AG04450 (cell line): ENCODE measurements at regions not wholly inside any gene's neighbourhood (a gene's known extent, or its start where the extent isn't known, plus 50 kb on each side); places are given as distances from the start of the nearest gene placed in this dataset.
A peak's percentile ranks its signal among the peaks of the same experiment; 100 is the strongest.

Source experiments
- CTCF ChIA-PET: fragments of 300-600, 350-600 bp; formaldehyde crosslinking; extraction: SDS; loops from one replicate; lab custom pipeline; 2022; ENCODE audit warnings: antibody characterized with exemption, inconsistent platforms; lab: Charles Lee
- POLR2A ChIA-PET: fragments of 350-600 bp; formaldehyde crosslinking; extraction: SDS; loops from one replicate; lab custom pipeline; 2021; ENCODE audit warnings: antibody characterized with exemption, inconsistent platforms; lab: Yijun Ruan, JAX
- DNase-seq: peaks from one replicate; pipeline ENCODE4 v3.0.0-alpha.2; 2011; ENCODE audit warnings: low read depth, low spot score
- H3K27ac ChIP-seq: one replicate; pipeline ENCODE4 v1.5.1; 2012; ENCODE audit warnings: low read depth, low read length, control low read depth
- H3K27me3 ChIP-seq: one replicate; pipeline ENCODE4 v1.6.0; 2012; ENCODE audit warnings: low read length; ENCODE audit not compliant: control insufficient read depth, insufficient read depth
- H3K4me3 ChIP-seq: 2 replicates; pipeline ENCODE4 v1.5.1; 2011; ENCODE audit warnings: mild to moderate bottlenecking, low read depth, low read length, control low read depth
- H3K9me3 ChIP-seq: 2 replicates; pipeline ENCODE4 v1.5.1; 2012; ENCODE audit warnings: low read length; ENCODE audit not compliant: control insufficient read depth, insufficient read depth
- TF ChIP-seq, protein P1 (sequence below): IDR thresholded peaks from 2 replicates; pipeline ENCODE4 v1.5.1; 2011; ENCODE audit warnings: low read depth, low read length, control low read depth, inconsistent platforms

DNA sequence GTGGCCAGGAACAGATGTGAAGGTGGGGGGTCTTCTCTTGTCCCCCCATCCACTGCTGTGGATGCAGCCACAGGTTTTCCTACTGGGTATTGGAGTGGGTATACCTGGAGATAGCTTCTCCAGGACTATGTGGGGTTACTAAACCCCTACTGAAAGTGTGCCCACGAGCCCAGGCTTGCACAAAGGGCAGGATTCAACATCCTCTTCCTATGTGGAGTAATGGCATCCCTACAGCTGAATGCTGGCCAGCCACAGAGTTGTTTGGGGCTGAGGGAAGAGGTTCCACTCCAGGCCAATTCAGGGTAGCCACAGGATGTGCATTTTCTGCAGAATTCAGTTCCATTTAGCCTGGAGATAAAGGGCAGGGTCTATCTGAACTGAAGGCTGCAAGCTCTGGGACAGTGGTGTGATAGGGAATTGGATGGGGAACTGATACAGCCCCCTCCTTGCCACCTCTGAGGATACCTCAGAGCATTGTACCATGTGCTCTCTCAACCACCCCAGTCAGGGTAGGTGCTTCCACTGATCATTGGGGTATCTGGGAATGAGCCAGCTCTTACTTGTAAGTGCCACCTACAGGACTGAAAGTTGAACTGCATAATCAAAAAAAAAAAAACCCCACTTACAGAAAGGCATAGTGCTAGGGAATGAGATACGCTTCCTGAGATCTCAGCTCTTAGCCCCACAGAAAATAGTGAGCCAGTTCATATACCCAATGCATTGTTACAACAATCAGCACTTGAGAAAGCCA lies 187.1 kb downstream of the KITLG start:
- no peak for DNase-seq
- POLR2A ChIA-PET = no interaction called here
- H3K27ac ChIP-seq = no peak overlapping the region

DNA sequence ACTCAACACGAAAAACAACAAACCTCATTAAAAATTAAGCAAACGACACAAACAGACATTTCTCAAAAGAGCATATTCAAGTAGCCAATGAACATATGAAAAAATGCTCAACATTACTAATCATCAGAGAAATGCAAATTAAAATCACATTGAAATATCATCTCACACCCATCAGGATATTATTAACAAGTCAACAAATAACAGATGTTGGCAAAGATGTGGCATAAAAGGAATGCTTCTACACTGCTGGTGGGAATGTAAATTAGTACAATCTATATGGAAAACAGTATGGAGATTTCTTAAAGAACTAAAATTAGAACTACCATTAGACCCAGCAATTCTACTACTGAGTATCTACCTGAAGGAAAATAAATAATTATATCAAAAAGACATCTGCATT lies 182.2 kb downstream of the KITLG start:
- H3K4me3 ChIP-seq = no peak overlapping the region
- H3K27ac ChIP-seq = no peak overlapping the region
- TF ChIP-seq, protein P1, sequence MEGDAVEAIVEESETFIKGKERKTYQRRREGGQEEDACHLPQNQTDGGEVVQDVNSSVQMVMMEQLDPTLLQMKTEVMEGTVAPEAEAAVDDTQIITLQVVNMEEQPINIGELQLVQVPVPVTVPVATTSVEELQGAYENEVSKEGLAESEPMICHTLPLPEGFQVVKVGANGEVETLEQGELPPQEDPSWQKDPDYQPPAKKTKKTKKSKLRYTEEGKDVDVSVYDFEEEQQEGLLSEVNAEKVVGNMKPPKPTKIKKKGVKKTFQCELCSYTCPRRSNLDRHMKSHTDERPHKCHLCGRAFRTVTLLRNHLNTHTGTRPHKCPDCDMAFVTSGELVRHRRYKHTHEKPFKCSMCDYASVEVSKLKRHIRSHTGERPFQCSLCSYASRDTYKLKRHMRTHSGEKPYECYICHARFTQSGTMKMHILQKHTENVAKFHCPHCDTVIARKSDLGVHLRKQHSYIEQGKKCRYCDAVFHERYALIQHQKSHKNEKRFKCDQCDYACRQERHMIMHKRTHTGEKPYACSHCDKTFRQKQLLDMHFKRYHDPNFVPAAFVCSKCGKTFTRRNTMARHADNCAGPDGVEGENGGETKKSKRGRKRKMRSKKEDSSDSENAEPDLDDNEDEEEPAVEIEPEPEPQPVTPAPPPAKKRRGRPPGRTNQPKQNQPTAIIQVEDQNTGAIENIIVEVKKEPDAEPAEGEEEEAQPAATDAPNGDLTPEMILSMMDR = no peak
- POLR2A ChIA-PET = no interaction called here
- CTCF ChIA-PET = interaction anchor here (0.7 kb wide), 1 partner anchor 1136 kb away, joined by 4 read pairs; no protein-coding TSS in a partner anchor
- H3K27me3 ChIP-seq = no peaks in the 10 kb centered on the region
- H3K9me3 ChIP-seq = no peaks in the 10 kb centered on the region
- no peak for DNase-seq

More for the DNA sequence above, 187.1 kb downstream of the KITLG start:
- Histone ChIP-seq H3K9me3 (no peaks in the 10 kb centered on the region), H3K4me3 (no peak overlapping the region), H3K27me3 (no peaks in the 10 kb centered on the region)
- CTCF ChIA-PET = interaction anchor here (0.5 to 1.2 kb wide), 12 partner anchors 15 to 1135 kb away, joined by 3 to 9 read pairs (median 3); no protein-coding TSS in a partner anchor
- TF ChIP-seq, protein P1 = peak; percentile 32; the same call in 1 of the 2 replicates

DNA sequence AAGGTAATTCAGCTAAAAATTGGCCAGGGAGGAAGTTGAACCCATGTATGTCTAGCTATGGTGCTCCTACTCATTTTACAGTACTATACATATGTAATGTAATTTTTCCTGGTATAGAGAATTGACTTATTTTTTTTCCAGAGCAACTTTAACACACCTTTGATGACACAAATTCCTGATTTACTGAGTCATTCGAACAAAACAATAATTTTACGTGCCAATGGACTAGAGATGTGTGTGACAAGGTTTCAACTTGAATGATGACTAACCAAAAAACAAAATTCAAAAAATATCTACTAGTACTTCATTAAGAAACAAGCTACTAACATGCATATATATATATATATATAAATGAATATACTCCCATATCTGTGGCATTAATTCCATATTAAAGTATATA lies 180.5 kb downstream of the KITLG start:
- ChIA-PET POLR2A (no interaction called here), CTCF (interaction anchor here (1.0 kb wide), 1 partner anchor 9 kb away, joined by 4 read pairs; no protein-coding TSS in a partner anchor)
- DNase-seq = no peak
- no peak overlapping the region for H3K4me3 ChIP-seq
- TF ChIP-seq, protein P1 = no peak
- H3K9me3 ChIP-seq = no peaks in the 10 kb centered on the region
- no peak overlapping the region for H3K27ac ChIP-seq
- H3K27me3 ChIP-seq = no peaks in the 10 kb centered on the region

DNA sequence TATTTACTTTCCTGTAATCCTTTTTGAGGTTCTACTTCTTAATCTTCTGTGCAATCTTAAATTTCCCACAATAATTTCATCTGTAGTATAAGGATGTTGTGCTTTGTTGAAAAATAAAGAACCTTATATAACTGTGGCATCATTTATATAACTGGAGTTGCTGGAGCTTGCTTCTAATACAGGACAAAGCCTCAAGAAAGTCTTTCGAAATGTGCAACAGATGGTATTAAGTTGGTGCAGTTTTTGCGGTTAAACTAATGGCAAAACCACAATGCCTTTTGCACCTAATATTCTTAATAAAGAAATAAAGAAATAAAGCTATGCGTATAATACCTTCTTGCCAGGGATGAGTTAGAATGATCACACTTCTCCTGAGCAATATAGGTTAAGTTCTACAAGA lies 180.0 kb downstream of the KITLG start:
- H3K9me3 ChIP-seq = no peaks in the 10 kb centered on the region

DNA sequence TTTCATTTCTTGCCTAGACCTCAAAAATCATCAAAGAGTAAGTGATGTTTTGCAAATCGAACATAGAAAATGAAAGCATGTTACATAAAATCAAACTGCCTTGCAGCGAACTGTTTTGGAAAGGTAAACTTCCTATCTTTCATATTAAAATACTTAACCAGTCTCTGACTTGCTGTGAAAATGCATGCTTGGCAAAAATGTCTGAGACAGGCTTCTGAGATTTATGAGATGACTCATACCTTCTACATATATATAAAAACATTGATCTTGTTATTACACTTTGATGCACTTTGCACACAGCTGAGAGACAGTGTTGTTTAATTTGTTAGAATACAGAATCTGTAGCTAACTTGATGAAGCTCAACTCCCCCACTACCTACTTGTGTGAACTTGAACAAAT lies 179.1 kb downstream of the KITLG start:
- Histone ChIP-seq H3K9me3 (no peaks in the 10 kb centered on the region), H3K4me3 (no peak overlapping the region), H3K27me3 (no peaks in the 10 kb centered on the region), H3K27ac (no peak overlapping the region)
- ChIA-PET POLR2A (no interaction called here), CTCF (no interaction called here)
- TF ChIP-seq, protein P1 = no peak
- no peak for DNase-seq

More for the DNA sequence above, 180.0 kb downstream of the KITLG start:
- no peak for DNase-seq
- POLR2A ChIA-PET = no interaction called here
- no peaks in the 10 kb centered on the region for H3K27me3 ChIP-seq
- CTCF ChIA-PET = no interaction called here
- H3K4me3 ChIP-seq = no peak overlapping the region
- no peak overlapping the region for H3K27ac ChIP-seq
- TF ChIP-seq, protein P1 = no peak
